ENCODE measurements at regions not wholly inside any gene's neighbourhood (a gene's known extent, or its start where the extent isn't known, plus 50 kb on each side); places are given as distances from the start of the nearest gene placed in this dataset.

DNA sequence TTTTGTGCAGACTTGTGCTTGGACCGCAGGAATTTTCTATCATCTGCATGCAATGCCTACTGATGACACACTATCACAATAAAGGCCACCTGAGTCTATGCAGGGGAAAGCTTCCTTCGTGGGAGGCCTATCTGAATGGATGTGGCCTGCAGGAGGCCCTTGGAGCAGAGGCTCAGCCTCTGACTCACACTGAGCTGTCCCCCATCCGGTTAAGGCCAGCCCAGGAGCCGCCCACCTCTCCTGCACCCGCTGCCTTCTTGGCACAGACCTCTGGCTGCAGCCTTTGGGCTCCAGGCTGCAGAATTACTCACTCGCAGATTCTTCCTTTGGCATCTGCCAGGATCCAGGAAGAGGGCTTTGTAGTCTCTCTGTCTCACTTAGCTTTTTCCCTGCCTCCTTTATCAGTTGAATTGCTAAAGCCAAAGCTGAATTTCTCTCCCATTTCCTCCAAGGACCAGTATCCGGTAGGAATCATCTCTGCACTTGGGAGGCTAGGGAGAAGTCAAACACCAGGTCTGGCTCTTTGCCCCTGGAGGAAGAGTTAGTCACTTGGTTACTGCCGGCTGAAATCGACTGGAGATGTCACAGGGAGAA, 65.1 kb upstream of the JUN start:
- peaks cover 6% of the 10 kb centered on the region for H3K4me1 ChIP-seq (ENCODE audit: insufficient read depth)
- H3K9me3 ChIP-seq, result no peaks in the 10 kb centered on the region
- H3K36me3 ChIP-seq, result no peaks in the 10 kb centered on the region
- DNase-seq, result peak; percentile 63 to 74 (median 66)
- TF ChIP-seq, protein P1, sequence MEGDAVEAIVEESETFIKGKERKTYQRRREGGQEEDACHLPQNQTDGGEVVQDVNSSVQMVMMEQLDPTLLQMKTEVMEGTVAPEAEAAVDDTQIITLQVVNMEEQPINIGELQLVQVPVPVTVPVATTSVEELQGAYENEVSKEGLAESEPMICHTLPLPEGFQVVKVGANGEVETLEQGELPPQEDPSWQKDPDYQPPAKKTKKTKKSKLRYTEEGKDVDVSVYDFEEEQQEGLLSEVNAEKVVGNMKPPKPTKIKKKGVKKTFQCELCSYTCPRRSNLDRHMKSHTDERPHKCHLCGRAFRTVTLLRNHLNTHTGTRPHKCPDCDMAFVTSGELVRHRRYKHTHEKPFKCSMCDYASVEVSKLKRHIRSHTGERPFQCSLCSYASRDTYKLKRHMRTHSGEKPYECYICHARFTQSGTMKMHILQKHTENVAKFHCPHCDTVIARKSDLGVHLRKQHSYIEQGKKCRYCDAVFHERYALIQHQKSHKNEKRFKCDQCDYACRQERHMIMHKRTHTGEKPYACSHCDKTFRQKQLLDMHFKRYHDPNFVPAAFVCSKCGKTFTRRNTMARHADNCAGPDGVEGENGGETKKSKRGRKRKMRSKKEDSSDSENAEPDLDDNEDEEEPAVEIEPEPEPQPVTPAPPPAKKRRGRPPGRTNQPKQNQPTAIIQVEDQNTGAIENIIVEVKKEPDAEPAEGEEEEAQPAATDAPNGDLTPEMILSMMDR (IDR thresholded peaks at IDR 0.05), result no peak
- no peak for TF ChIP-seq EP300 (IDR thresholded peaks at IDR 0.05)
- TF ChIP-seq POLR2A (IDR thresholded peaks at IDR 0.05), result no peak
- intact Hi-C loops (cut with DNase I), result loop anchor here in 1 of 4 donors (2.0 kb wide), 1 partner anchor 44 kb away; no protein-coding TSS in a partner anchor
- no peak overlapping the region for H3K27ac ChIP-seq
- 12 to 15% (median 15%) methylated on average over 9 of the region's 9 CpGs for WGBS, 3 donors
- no peak overlapping the region for H3K4me3 ChIP-seq
- no peaks in the 10 kb centered on the region for H3K27me3 ChIP-seq

- WGBS, 3 donors, result 88 to 98% (median 96%) methylated on average over 2 of the region's 2 CpGs
- Histone ChIP-seq H3K9me3 (no peaks in the 10 kb centered on the region), H3K4me3 (no peak overlapping the region), H3K36me3 (no peaks in the 10 kb centered on the region), H3K27me3 (no peaks in the 10 kb centered on the region), H3K27ac (no peak overlapping the region), H3K4me1 (ENCODE audit: insufficient read depth) (peaks cover 8% of the 10 kb centered on the region)
- TF ChIP-seq, protein P1 (IDR thresholded peaks at IDR 0.05), result no peak
- TF ChIP-seq POLR2A (IDR thresholded peaks at IDR 0.05) (no peak), EP300 (IDR thresholded peaks at IDR 0.05) (no peak)
- intact Hi-C loops (cut with DNase I), result loop anchor here in 1 of 4 donors (2.0 kb wide), 1 partner anchor 43 kb away; no protein-coding TSS in a partner anchor
- DNase-seq, result no peak
Measured at GRCh38 chr1:58849551-58849950, 65.7 kb upstream of the JUN start.

- H3K36me3 ChIP-seq, result no peaks in the 10 kb centered on the region
- H3K4me3 ChIP-seq, result no peak overlapping the region
- peaks cover 13% of the 10 kb centered on the region for H3K4me1 ChIP-seq (ENCODE audit: insufficient read depth)
- H3K27ac ChIP-seq, result no peak overlapping the region
- H3K27me3 ChIP-seq, result no peaks in the 10 kb centered on the region
- no peak for TF ChIP-seq EP300 (IDR thresholded peaks at IDR 0.05)
- DNase-seq, result no peak
- intact Hi-C loops (cut with DNase I), result no loop called here
- no peaks in the 10 kb centered on the region for H3K9me3 ChIP-seq
Measured at GRCh38 chr1:58850636-58851035, 66.8 kb upstream of the JUN start.

DNA sequence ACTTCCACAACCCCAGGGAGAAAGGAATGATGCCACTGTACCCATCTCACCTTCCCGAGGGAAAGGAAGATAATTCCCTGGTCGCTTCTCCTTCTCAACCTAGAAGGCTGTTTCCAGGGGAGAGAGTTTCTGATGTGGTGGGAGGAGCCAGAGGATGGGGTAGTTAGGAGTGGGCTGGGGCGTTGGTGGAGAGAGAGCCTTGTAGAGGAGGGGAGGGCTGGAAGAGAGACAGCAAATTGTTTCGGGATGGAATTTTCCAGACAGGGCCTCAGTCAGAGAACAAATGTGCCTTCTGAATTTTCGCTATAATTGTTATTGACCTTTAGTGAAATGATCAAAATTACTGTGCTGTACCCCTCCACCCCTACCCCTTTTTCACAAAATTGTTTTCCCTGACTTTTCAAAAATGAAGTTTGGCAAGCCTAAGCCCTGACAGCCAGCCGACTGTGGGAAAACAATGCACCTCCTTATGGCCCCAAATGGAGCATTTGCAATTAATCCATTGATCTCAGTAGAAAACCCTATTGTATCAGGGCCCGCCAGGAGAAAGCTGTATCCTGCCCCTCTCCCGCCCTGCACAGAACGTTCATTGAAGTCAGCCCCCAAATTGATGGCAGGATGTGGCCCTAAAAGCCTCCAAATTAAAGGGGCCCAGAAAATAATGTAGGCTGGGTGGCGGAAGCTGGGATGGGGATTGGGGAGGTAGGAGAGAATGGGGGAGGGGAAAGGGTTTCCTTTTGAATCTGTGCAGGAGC, 69.1 kb upstream of the JUN start:
- Histone ChIP-seq H3K4me3 (no peak overlapping the region), H3K27ac (no peak overlapping the region), H3K4me1 (ENCODE audit: insufficient read depth) (peaks cover 15% of the 10 kb centered on the region), H3K27me3 (no peaks in the 10 kb centered on the region), H3K9me3 (no peaks in the 10 kb centered on the region), H3K36me3 (no peaks in the 10 kb centered on the region)
- no peak for TF ChIP-seq POLR2A (IDR thresholded peaks at IDR 0.05)
- TF ChIP-seq, protein P1 (IDR thresholded peaks at IDR 0.05), result no peak
- no peak for TF ChIP-seq EP300 (IDR thresholded peaks at IDR 0.05)
- intact Hi-C loops (cut with DNase I), result no loop called here
- no peak for DNase-seq
- 87 to 90% (median 88%) methylated on average over 10 of the region's 10 CpGs for WGBS, 3 donors

- Histone ChIP-seq H3K27me3 (no peaks in the 10 kb centered on the region), H3K27ac (no peak overlapping the region), H3K36me3 (no peaks in the 10 kb centered on the region), H3K4me3 (no peak overlapping the region), H3K4me1 (ENCODE audit: insufficient read depth) (peaks cover 9% of the 10 kb centered on the region), H3K9me3 (no peaks in the 10 kb centered on the region)
- intact Hi-C loops (cut with DNase I), result no loop called here
- WGBS, 3 donors, result 36 to 59% (median 39%) methylated on average over 2 of the region's 2 CpGs
- no peak for DNase-seq
- TF ChIP-seq POLR2A (IDR thresholded peaks at IDR 0.05), result no peak
- TF ChIP-seq, protein P1 (IDR thresholded peaks at IDR 0.05), result no peak
- no peak for TF ChIP-seq EP300 (IDR thresholded peaks at IDR 0.05)
Measured at GRCh38 chr1:58854576-58854975, 70.7 kb upstream of the JUN start.

Measured in ovary (tissue), 7 donors.